GM21529 (cell line): ENCODE measurements at regions not wholly inside any gene's neighbourhood (a gene's known extent, or its start where the extent isn't known, plus 50 kb on each side); places are given as distances from the start of the nearest gene placed in this dataset.

ENCODE experiments used
- ATAC-seq: cut with Tn5 transposase; IDR thresholded peaks from one replicate; pipeline ENCODE4 v1.9.1; 2021; ENCODE audit not compliant: unreplicated experiment

DNA sequence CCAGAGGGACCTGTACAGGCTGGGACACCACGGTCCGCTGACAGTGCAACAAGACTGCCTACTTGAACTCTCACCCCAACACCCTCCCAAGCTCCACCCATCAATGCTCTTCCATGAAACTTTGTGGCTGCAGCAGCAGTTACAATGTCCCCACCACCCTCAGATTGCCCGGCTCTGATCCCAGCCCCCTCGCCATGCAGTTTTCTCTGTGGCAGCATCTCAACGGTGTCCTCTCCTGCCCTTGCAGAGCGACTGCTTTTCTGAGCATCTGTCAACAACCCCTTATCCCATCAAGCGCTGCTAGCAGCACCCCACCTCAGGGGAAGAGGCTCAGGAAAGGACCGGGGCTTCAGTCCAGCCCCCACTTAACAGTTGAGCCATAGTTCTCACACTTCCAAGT is 137.1 kb upstream of the NDUFV2 start:
- ATAC-seq, result no peak

DNA sequence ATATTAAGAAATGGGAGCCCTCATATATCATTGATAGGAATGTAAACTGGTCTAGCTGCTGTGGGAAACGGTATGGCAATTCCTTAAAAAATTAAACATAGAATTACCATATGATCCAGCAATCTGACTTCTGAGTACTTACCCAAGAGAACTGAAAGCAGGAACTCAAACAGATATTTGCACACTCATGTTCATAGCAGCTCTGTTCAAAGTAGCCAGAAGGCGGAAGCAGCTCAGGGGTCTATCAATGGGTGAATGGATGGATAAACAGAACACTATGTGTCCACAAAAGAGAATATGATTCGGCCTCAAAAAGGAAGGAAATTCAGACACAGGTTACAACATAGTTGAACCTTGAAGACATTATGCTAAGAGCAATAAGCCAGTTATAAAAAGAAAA is 135.7 kb upstream of the NDUFV2 start:
- no peak for ATAC-seq

- no peak for ATAC-seq
These were observed 134.9 kb upstream of the NDUFV2 start for GRCh38 chr18:8967573-8967972.

GRCh38 chr18:8969639-8970390 is 132.7 kb upstream of the NDUFV2 start:
- ATAC-seq, result no peak

DNA sequence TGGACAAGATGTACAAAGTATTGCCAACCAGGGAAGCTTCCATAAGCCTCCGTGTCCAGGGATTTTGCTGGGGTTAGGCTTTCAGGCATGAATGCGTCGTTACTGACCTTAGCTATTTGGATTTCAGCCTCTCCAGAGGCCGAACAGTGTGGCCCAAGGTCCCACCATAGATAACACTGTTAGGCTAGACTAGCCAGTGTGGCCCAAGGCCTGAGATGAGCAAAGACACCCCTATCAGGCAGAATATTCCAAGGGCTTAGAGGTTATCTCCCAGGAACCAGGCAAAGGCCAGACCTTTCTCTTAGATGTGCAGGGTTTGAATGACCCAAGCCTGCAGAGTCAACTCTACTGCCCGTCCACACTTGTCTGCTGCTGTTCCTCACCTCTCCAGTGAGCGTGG is 131.7 kb upstream of the NDUFV2 start:
- ATAC-seq, result no peak

DNA sequence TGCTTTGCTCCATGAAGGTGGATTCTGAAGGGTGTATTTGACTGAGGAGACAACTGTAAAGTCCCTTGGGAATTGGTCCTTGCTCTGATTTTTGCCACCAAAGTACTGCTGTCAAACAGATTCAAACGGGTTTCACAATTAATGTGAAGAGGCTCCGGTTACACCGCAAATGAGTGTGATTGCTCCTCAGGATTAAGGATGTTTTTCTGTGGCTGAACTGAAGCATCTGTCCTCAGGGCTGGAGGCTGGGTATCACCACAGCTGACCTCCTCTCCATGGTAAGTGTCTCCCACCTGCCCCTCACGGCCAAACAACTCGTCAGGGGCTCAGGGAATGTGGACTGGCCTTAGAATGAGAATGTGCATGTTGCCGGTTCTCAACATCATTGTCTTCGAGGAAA is 130.4 kb upstream of the NDUFV2 start:
- no peak for ATAC-seq

DNA sequence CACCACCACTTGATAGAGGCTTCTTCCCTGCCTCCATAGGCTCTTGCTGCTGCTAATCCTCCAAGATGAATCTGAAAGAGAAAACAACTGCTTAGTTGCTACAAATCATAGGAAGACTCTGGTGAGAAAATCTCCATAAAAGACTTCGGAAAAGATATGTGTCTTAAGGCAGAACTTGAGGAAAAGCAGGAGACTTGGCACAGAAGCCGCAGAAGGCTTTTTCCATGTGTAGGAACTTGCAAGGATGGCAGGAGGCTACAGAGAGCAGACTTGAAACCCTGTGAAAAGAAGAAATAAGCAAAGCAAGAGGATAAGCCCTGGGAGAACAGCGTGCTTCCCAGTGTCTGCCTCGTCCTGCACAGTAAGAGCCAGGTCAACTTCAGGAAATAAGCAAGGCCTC is 128.2 kb upstream of the NDUFV2 start:
- ATAC-seq, result no peak

- no peak for ATAC-seq
These were observed 127.8 kb upstream of the NDUFV2 start for GRCh38 chr18:8974696-8975095.

DNA sequence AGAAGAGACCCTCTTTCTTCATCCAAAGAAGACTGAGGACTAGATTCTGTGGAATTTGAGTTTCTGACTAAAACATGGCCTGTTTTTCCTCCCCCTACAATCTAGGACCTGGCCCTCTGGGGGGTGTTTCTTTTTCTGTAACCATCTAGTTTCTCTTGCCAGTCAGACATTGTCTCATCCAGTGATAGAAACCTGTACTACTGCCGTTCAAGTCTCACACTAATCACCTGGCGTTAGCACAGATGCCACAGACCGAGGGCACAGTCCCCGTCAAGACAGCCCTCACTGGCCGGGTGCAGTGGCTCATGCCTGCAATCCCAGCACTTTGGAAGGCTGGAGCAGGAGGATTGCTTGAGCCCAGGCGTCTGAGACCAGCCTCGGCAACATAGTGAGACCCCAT is 126.9 kb upstream of the NDUFV2 start:
- no peak for ATAC-seq

DNA sequence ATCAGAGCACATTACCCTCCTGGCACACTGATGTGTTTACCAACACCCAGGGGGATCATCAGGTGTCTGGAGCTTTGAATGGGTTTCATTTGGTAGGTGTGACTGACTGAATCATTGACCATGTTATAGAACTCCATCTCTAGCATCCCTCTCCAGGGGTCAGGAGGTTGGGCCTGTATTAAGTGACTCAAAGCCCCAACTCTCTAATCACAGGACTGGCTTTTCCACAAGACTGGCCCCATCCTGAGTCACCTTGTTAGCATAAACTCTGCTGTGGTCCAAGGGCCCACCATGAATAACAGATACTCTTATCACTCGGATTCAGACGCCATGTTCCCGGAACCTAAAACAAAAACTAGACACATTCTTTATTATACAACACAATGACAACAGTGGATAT is 125.9 kb upstream of the NDUFV2 start:
- no peak for ATAC-seq

- no peak for ATAC-seq
These were observed 125.3 kb upstream of the NDUFV2 start for GRCh38 chr18:8977166-8977565.

GRCh38 chr18:8977701-8978100 is 124.8 kb upstream of the NDUFV2 start:
- ATAC-seq, result no peak

- ATAC-seq, result no peak
These were observed 124.1 kb upstream of the NDUFV2 start for GRCh38 chr18:8978394-8978793.

DNA sequence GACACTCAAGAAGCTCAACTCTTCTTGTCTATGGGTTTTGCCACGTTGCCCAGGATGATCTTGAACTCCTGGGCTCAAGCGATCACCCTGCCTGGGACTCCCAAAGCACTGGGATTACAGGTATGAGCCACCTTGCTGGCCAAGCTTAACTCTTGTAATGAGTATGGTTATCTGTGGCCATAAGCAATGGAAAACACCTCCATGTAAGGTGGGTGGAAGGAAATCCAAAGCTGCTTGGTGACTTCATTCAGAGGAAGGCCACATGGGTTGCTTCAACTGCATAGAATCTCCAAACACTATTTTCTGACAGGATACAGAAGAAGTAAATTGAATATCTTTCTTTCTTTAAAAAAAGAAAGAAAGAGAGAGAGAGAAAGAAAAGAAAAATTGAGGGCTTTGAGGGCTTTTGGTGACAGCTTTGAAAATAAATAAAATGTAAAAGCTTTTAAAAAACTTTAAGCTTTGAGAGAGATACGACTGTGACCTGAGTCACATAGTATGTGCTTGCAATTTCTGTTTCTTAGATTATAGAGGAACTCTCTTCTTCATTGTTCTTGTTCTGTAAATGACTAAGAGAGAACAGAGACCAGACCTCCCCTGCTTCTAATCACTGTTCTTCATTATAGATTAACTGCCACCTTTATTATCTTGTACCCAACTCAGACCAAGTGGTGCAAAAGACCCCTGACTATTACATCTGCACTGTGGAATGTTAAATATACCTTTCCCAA is 123.1 kb upstream of the NDUFV2 start:
- ATAC-seq, result no peak

GRCh38 chr18:8980496-8980895 is 122.0 kb upstream of the NDUFV2 start:
- ATAC-seq, result no peak

DNA sequence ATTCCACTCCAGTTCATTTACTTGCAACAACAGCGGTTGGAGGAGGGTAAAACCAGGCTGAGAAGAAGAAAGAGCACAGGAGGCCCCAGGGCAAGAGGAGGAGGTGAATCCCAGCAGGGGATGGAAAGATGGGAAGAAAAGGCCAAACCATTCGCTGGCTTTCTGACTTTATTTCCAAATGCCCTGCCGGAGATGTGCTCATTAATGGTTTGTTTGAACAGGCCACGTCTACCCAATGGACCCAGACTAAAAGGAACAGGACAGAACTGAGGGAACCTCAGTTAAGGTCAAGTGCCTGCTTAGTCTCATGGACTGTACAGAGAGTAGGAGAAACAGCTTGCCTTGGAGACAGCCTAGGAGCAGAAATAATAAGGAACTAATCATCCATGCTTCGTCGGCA is 121.6 kb upstream of the NDUFV2 start:
- no peak for ATAC-seq

GRCh38 chr18:8982416-8983183 is 119.9 kb upstream of the NDUFV2 start:
- no peak for ATAC-seq

DNA sequence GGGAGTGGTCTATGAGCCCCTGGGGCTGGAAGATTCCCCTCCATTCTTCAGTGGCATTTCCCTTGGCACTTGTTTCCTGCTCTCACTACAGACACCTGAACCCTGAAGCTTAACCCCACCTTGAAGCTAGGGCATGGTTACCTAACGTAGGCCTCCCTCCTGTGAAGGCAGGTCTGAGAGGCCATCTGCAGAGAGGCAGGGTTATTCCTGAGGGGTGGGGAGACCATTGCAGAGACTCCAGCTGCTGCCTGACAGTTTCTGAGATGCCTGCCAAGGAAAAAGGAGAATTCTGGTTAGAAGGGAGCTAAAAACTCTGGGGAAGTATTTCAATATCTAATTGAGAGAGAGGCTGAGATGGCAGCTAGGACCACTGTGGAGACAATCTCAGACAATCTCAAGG is 119.3 kb upstream of the NDUFV2 start:
- ATAC-seq, result no peak

GRCh38 chr18:8984131-8984721 is 118.3 kb upstream of the NDUFV2 start:
- ATAC-seq, result no peak

GRCh38 chr18:8987241-8987640 is 115.3 kb upstream of the NDUFV2 start:
- ATAC-seq, result no peak

DNA sequence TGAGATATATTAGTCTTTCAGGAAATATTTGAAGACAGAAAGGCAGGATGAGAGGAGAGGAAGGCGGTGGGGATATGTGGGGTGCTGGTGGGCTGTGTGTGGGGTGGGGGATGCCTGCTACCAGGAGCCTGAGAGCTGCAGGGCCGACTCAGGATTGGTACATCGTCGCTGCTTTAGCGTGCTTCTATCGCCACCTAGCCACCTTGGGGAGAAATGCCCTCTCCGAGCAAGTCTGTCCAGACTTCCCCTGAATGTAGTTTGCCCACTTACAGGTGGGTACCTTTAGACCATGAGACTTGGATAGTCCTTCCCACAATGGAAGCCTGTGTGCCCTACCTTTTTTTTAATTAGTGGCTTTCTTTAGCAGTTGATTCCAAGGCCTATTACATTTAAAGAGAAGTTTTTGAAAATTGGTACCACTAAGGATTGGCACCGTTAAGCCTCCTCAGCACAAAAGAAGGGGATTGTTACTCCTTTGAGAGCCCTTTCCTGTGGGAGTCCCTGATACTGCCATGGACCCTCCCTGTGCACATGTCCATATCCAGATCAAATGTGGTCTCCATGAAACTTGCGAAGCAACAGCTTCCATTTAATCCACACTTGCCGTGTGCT is 114.1 kb upstream of the NDUFV2 start:
- peak; percentile 72 for ATAC-seq
